ENCODE measurements at regions not wholly inside any gene's neighbourhood (a gene's known extent, or its start where the extent isn't known, plus 50 kb on each side); places are given as distances from the start of the nearest gene placed in this dataset.

- no peaks in the 10 kb centered on the region for H3K27me3 ChIP-seq (ENCODE audit: insufficient read depth, low read length)
- no peak overlapping the region for H3K4me2 ChIP-seq (ENCODE audit: low read length)
- FAIRE-seq = no peak
- Mint-ChIP-seq H3K27ac (ENCODE audit: unreplicated experiment) (no peak overlapping the region), H3K9me3 (ENCODE audit: unreplicated experiment) (peaks cover 7% of the 10 kb centered on the region), H3K4me1 (ENCODE audit: low read depth, unreplicated experiment) (peaks cover 27% of the 10 kb centered on the region), H3K36me3 (ENCODE audit: low read depth, unreplicated experiment) (no peaks in the 10 kb centered on the region), H3K4me3 (ENCODE audit: unreplicated experiment) (no peak overlapping the region), H3K27me3 (ENCODE audit: low read depth, unreplicated experiment) (no peaks in the 10 kb centered on the region)
- no peak for DNase-seq (ENCODE audit: low read depth)
- no peak overlapping the region for H3K9ac ChIP-seq (ENCODE audit: low read length)
- no peak overlapping the region for H2AFZ ChIP-seq (ENCODE audit: low read depth, low read length)
- no peaks in the 10 kb centered on the region for H3K36me3 ChIP-seq (ENCODE audit: insufficient read depth, low read length)
- H3K79me2 ChIP-seq (ENCODE audit: insufficient read depth, low read length) = no peaks in the 10 kb centered on the region
- H3K27ac ChIP-seq (ENCODE audit: low read depth, low read length) = no peak overlapping the region
- no peaks in the 10 kb centered on the region for H3K9me3 ChIP-seq (ENCODE audit: insufficient read depth, low read depth, low read length)
- peaks cover 7% of the 10 kb centered on the region for H3K4me1 ChIP-seq (ENCODE audit: insufficient read depth, low read length)
- H3K4me3 ChIP-seq (ENCODE audit: insufficient read depth, low read depth, low read length) = no peak overlapping the region
- TF ChIP-seq, protein P1, sequence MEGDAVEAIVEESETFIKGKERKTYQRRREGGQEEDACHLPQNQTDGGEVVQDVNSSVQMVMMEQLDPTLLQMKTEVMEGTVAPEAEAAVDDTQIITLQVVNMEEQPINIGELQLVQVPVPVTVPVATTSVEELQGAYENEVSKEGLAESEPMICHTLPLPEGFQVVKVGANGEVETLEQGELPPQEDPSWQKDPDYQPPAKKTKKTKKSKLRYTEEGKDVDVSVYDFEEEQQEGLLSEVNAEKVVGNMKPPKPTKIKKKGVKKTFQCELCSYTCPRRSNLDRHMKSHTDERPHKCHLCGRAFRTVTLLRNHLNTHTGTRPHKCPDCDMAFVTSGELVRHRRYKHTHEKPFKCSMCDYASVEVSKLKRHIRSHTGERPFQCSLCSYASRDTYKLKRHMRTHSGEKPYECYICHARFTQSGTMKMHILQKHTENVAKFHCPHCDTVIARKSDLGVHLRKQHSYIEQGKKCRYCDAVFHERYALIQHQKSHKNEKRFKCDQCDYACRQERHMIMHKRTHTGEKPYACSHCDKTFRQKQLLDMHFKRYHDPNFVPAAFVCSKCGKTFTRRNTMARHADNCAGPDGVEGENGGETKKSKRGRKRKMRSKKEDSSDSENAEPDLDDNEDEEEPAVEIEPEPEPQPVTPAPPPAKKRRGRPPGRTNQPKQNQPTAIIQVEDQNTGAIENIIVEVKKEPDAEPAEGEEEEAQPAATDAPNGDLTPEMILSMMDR (IDR thresholded peaks at IDR 0.05; ENCODE audit: insufficient read depth, low read depth, low read length) = no peak
- TF ChIP-seq EZH2 (IDR thresholded peaks at IDR 0.05; ENCODE audit: insufficient read depth, low read length) = no peak
- H4K20me1 ChIP-seq (ENCODE audit: insufficient read depth, low read length) = no peaks in the 10 kb centered on the region
These were observed 293.7 kb upstream of the ACVR2A start for GRCh38 chr2:147550995-147551731.

- H3K4me3 ChIP-seq (ENCODE audit: insufficient read depth, low read depth, low read length) = no peak overlapping the region
- H3K4me2 ChIP-seq (ENCODE audit: low read length) = no peak overlapping the region
- no peaks in the 10 kb centered on the region for H3K27me3 ChIP-seq (ENCODE audit: insufficient read depth, low read length)
- Mint-ChIP-seq H3K4me3 (ENCODE audit: unreplicated experiment) (no peak overlapping the region), H3K27ac (ENCODE audit: unreplicated experiment) (peak overlapping the region; percentile 71), H3K36me3 (ENCODE audit: low read depth, unreplicated experiment) (no peaks in the 10 kb centered on the region), H3K27me3 (ENCODE audit: low read depth, unreplicated experiment) (no peaks in the 10 kb centered on the region), H3K9me3 (ENCODE audit: unreplicated experiment) (peaks cover 7% of the 10 kb centered on the region), H3K4me1 (ENCODE audit: low read depth, unreplicated experiment) (peaks cover 24% of the 10 kb centered on the region)
- H3K27ac ChIP-seq (ENCODE audit: low read depth, low read length) = no peak overlapping the region
- H3K4me1 ChIP-seq (ENCODE audit: insufficient read depth, low read length) = peaks cover 7% of the 10 kb centered on the region
- DNase-seq (ENCODE audit: low read depth) (no peak), FAIRE-seq (no peak)
- no peak overlapping the region for H3K9ac ChIP-seq (ENCODE audit: low read length)
- no peak for TF ChIP-seq EZH2 (IDR thresholded peaks at IDR 0.05; ENCODE audit: insufficient read depth, low read length)
- TF ChIP-seq, protein P1 (IDR thresholded peaks at IDR 0.05; ENCODE audit: insufficient read depth, low read depth, low read length) = no peak
- H3K79me2 ChIP-seq (ENCODE audit: insufficient read depth, low read length) = no peaks in the 10 kb centered on the region
- no peak overlapping the region for H2AFZ ChIP-seq (ENCODE audit: low read depth, low read length)
- H3K9me3 ChIP-seq (ENCODE audit: insufficient read depth, low read depth, low read length) = no peaks in the 10 kb centered on the region
- H3K36me3 ChIP-seq (ENCODE audit: insufficient read depth, low read length) = no peaks in the 10 kb centered on the region
- no peaks in the 10 kb centered on the region for H4K20me1 ChIP-seq (ENCODE audit: insufficient read depth, low read length)
These were observed 295.8 kb upstream of the ACVR2A start for GRCh38 chr2:147549054-147549453.

DNA sequence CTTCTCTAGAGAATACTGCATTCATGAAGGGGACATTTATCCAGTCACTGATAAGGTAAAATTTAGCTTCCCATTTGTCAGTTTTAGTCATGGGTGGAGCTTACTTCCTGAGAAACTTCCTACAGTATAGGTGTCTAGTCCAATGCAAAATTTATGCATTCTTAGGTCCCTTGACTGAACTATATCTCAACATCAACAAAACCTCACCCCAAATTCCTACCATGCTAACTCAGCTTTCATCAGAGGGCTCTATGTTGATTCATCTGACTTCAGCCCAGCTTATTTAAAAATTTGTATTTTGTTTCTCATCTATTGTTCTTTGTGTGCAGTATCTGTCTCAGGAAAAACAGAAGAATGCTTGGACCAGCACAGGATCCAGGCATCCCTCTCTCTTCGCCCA is 296.4 kb upstream of the ACVR2A start:
- no peak overlapping the region for H2AFZ ChIP-seq (ENCODE audit: low read depth, low read length)
- H3K36me3 Mint-ChIP-seq (ENCODE audit: low read depth, unreplicated experiment) = no peaks in the 10 kb centered on the region

More for the DNA sequence above, 296.4 kb upstream of the ACVR2A start:
- FAIRE-seq (no peak), DNase-seq (ENCODE audit: low read depth) (peak; percentile 51)
- Mint-ChIP-seq H3K4me3 (ENCODE audit: unreplicated experiment) (no peak overlapping the region), H3K9me3 (ENCODE audit: unreplicated experiment) (peaks cover 7% of the 10 kb centered on the region), H3K4me1 (ENCODE audit: low read depth, unreplicated experiment) (peaks cover 24% of the 10 kb centered on the region), H3K27me3 (ENCODE audit: low read depth, unreplicated experiment) (no peaks in the 10 kb centered on the region), H3K27ac (ENCODE audit: unreplicated experiment) (peak overlapping the region; percentile 71)
- Histone ChIP-seq H3K9ac (ENCODE audit: low read length) (no peak overlapping the region), H3K9me3 (ENCODE audit: insufficient read depth, low read depth, low read length) (no peaks in the 10 kb centered on the region), H3K4me1 (ENCODE audit: insufficient read depth, low read length) (peaks cover 7% of the 10 kb centered on the region), H3K27ac (ENCODE audit: low read depth, low read length) (no peak overlapping the region), H3K4me2 (ENCODE audit: low read length) (no peak overlapping the region), H3K27me3 (ENCODE audit: insufficient read depth, low read length) (no peaks in the 10 kb centered on the region), H3K79me2 (ENCODE audit: insufficient read depth, low read length) (no peaks in the 10 kb centered on the region), H3K4me3 (ENCODE audit: insufficient read depth, low read depth, low read length) (no peak overlapping the region), H3K36me3 (ENCODE audit: insufficient read depth, low read length) (no peaks in the 10 kb centered on the region), H4K20me1 (ENCODE audit: insufficient read depth, low read length) (no peaks in the 10 kb centered on the region)
- TF ChIP-seq, protein P1 (IDR thresholded peaks at IDR 0.05; ENCODE audit: insufficient read depth, low read depth, low read length) = no peak
- no peak for TF ChIP-seq EZH2 (IDR thresholded peaks at IDR 0.05; ENCODE audit: insufficient read depth, low read length)

Data from astrocyte (in vitro differentiated cells and primary cell).